Activated naive CD4-positive, alpha-beta T cell treated with anti-CD3 and anti-CD28 coated beads, Interleukin-2, amount 50 U/mL, for 72 hours (primary cell): ENCODE measurements at regions not wholly inside any gene's neighbourhood (a gene's known extent, or its start where the extent isn't known, plus 50 kb on each side); places are given as distances from the start of the nearest gene placed in this dataset.
"Not testable (repeated sequence)": the region's sequence is repeated elsewhere in the genome, so short reads cannot be mapped to it uniquely, and the experiment has no call there.

Experiments
- ATAC-seq, 2 donors: fragments of 150-1000 bp; cut with Tn5 transposase; 2 replicates each; pipeline ENCODE4 v1.10.0; 2021; ENCODE audit warnings: mild to moderate bottlenecking in 2 of 2, moderate library complexity in 2 of 2
- DNase-seq, 2 donors: peaks; one replicate each; pipeline ENCODE4 v3.0.0; 2021 to 2022; ENCODE audit warnings: low spot score in 2 of 2
- H3K27ac Mint-ChIP-seq, 2 donors: one replicate each; pipeline ENCODE4 v1.8.0; 2022; ENCODE audit warnings: mild to moderate bottlenecking in 2 of 2, mixed read lengths in 2 of 2
- H3K36me3 Mint-ChIP-seq, 2 donors: one replicate each; pipeline ENCODE4 v1.8.0; 2022; ENCODE audit warnings: mixed read lengths in 2 of 2
- H3K9me3 Mint-ChIP-seq, 2 donors: one replicate each; pipeline ENCODE4 v1.8.0; 2022; ENCODE audit warnings: mixed read lengths in 2 of 2

DNA sequence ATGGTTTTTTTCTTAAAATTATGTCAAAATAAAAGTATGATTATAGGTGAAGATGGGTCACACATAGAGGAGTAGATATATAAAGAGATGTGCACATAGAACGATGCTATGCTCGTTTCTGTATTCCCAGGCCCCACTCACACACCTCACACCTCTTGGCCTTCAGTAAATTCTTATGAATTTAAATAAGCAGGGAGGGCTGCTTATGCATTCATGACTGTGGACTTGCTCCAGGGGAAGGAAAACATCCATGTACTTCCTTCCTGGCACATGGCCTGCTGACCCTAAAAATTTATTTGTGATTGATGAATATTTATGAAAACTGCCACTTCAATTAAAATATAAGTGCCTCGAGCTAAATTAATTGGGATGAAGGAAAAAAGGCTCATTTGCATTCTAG, 1306.7 kb upstream of the TMEM132C start:
- H3K9me3 Mint-ChIP-seq, result peaks cover 0 to 6% of the 10 kb centered on the region in 2 donors
- H3K36me3 Mint-ChIP-seq, result no peaks in the 10 kb centered on the region
- H3K27ac Mint-ChIP-seq, result no peak overlapping the region
- no peak for ATAC-seq
- no peak for DNase-seq

DNA sequence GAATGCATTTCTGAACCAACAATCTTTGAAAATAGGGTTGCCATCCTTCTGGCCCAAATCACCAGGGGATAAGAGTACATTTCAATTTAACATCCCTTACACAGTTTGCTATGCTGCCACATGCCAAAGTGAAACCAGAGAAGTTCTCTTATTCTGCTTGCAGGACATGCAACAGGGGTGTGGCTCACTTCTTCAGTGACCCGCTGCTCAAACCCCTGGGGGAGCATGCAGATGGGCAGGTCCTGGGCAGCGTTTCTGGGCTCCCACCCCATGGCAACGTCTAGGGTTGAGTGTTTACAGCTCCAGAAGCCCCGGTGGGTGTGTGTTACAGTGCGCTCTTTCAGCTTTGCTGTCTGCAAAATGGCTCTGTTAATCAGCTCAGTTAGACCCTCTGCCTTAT, 1306.3 kb upstream of the TMEM132C start:
- DNase-seq (no peak), ATAC-seq (no peak)
- Mint-ChIP-seq H3K36me3 (no peaks in the 10 kb centered on the region), H3K9me3 (peaks cover 0 to 6% of the 10 kb centered on the region in 2 donors), H3K27ac (no peak overlapping the region)

DNA sequence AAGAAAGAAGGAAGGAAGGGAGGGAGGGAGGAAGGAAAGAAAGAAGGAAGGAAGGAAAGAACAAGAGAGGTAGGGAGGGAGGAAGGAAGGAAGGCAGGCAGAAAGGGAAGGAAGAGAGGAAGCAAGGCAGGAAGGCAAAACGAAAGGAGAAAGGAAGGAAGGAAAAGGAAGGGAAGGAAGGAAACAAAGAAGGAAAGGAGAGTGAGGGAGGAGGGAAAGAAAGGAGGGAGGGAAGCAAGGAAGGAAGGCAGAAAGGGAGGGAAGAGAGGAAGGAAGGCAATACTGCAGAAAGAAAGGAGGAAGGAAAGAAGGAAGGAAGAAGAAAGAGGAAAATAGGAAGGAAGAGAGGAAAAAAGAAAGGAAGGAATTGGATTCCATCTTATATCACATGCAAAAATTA, 1303.1 kb upstream of the TMEM132C start:
- ATAC-seq (no peak), DNase-seq (no peak)
- Mint-ChIP-seq H3K9me3 (peaks cover 0 to 6% of the 10 kb centered on the region in 2 donors), H3K36me3 (no peaks in the 10 kb centered on the region), H3K27ac (no peak overlapping the region)

DNA sequence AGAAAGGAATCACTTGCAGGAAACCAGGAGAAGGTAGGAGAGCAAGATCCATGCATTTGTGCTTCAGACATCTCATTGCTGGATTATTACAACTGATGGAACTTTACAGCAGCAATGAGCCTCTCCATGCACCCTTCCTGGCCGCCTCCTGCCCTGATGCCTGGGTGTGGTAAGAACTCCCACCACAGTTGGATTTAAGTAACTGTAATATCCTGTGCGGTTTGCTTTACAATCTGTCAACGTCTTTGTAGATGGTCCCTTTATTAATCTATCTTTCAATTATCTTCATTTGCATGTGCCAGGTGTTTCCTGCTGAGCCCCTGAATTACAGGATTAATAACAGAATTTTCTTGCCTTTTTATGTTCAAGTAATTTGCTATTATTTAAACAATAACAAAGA, 1300.5 kb upstream of the TMEM132C start:
- Mint-ChIP-seq H3K36me3 (no peaks in the 10 kb centered on the region), H3K9me3 (peaks cover 0 to 6% of the 10 kb centered on the region in 2 donors), H3K27ac (no peak overlapping the region)
- ATAC-seq, result no peak
- DNase-seq, result no peak

DNA sequence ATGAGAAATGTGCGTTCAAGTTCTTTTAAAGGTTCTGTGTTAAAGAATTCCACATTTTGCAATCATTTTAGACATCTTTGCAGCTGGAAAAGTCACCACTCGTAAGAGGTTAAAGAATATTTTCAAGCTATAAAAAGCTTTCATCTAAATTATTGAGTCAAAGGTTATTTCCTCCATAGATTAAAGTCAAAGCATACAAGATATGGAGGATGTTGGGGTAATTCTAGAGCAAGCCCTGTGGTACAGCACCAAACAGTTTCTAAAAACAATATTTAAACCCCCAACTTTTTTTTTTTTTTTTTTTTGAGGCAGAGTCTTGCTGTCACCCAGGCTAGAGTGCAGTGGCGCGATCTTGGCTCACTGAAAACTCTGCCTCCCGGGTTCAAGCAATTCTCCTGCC, 1299.8 kb upstream of the TMEM132C start:
- Mint-ChIP-seq H3K27ac (no peak overlapping the region), H3K36me3 (no peaks in the 10 kb centered on the region), H3K9me3 (peaks cover 0 to 6% of the 10 kb centered on the region in 2 donors)
- no peak for ATAC-seq
- no peak for DNase-seq

DNA sequence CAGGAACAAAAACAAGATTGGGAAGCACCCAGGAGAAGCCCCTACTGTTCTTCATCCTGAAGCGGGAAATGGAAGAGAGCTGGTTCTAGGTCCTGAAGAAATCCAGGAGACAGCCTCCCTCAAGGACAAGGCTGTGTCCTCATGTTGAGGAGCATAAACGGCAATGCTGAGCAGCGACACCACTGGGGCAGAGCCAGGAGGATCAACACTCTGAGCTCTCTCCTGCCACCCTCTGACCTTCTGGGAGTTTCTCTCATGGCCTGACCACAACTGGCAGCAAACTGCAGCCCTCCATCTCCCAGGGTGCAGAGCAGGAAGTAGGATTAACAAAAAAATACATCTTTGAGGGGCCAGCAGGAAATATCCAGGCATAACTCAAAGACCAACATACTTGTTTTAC, 1292.2 kb upstream of the TMEM132C start:
- DNase-seq, result no peak
- H3K9me3 Mint-ChIP-seq, result peaks cover 0 to 3% of the 10 kb centered on the region in 2 donors
- no peak overlapping the region for H3K27ac Mint-ChIP-seq
- ATAC-seq, result no peak
- no peaks in the 10 kb centered on the region for H3K36me3 Mint-ChIP-seq

DNA sequence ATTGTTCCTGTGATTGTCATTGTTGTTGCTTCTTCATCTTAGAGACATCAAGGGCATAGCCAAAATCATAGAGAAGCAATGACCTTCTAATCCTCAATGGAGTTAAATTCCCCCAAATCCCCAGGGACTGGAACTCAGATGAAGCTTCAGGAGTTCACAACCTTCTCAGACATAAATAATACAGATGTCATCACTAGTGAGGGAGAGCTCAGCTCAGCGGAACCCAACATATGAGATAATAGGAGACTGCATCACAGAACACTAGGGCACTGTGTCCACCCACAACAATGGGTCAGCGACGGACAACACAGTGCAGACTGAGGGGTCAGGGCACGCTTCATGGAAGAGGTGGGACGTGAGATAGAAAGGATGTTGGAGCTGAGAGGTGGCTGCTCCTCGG, 1290.4 kb upstream of the TMEM132C start:
- ATAC-seq (no peak), DNase-seq (no peak)
- no peak overlapping the region for H3K27ac Mint-ChIP-seq

DNA sequence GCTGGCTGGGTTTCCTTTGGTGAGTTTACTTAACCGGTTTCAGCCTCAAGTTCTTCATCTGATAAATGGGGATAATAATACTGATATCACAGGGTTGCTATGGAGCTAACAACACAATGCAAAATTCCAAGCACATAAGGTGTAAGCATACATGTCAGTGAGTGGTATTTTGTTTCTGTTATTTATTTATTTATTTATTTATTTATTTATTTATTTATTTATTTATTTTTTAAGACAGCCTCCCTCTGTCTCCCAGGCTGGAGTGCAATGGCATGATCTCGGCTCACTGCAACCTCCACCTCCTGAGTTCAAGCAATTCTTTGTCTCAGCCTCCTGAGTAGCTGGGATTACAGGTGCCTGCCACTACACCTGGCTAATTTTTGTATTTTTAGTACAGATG, 1287.4 kb upstream of the TMEM132C start:
- not testable (repeated sequence) for H3K27ac Mint-ChIP-seq, ATAC-seq, DNase-seq
- Mint-ChIP-seq H3K36me3 (peaks cover 0 to 11% of the 10 kb centered on the region in 2 donors), H3K9me3 (peaks cover 13 to 16% of the 10 kb centered on the region in 2 donors)

More for the DNA sequence above, 1290.4 kb upstream of the TMEM132C start:
- Mint-ChIP-seq H3K9me3 (peaks cover 0 to 7% of the 10 kb centered on the region in 2 donors), H3K36me3 (no peaks in the 10 kb centered on the region)

DNA sequence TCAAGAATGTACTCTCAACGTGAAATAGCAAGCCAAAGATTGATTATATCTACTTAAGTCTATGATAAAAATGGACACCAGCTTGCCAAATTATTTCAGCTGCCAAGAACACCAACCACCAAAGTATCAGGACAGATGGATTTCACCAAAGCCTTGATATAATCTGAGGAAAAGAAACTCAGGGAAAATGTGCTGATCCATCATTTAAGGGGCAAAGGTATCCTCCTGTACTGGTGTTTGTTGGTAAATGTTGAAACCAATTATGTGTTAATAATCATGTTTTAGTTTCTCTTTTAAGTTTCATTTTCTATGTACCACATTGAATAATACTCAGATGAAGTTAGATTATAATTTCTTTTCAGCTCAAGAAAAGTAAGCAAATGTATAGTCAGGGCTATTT, 1284.3 kb upstream of the TMEM132C start:
- no peak for ATAC-seq
- no peak overlapping the region for H3K27ac Mint-ChIP-seq

DNA sequence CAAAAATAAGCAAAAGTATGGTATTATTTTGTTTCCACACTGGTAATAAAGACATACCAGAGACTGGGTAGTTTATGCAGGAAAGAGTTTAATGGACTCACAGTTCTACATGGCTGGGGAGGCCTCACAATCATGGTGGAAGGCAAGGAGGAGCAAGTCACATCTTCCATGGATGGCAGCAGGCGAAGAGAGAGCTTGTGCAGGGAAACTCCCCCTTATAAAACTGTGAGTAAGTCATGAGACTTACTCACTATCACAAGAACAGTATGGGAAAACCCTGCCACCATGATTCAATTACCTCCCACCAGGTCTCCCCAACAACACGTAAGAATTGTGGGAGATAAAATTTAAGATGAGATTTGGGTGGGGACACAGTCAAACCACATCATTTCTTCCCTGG, 1283.2 kb upstream of the TMEM132C start:
- not testable (repeated sequence) for H3K27ac Mint-ChIP-seq, ATAC-seq, DNase-seq
- Mint-ChIP-seq H3K36me3 (peaks cover 0 to 11% of the 10 kb centered on the region in 2 donors), H3K9me3 (peaks cover 16 to 17% of the 10 kb centered on the region in 2 donors)

More for the DNA sequence above, 1284.3 kb upstream of the TMEM132C start:
- peaks cover 16 to 17% of the 10 kb centered on the region in 2 donors for H3K9me3 Mint-ChIP-seq
- peaks cover 0 to 11% of the 10 kb centered on the region in 2 donors for H3K36me3 Mint-ChIP-seq
- DNase-seq, result no peak

DNA sequence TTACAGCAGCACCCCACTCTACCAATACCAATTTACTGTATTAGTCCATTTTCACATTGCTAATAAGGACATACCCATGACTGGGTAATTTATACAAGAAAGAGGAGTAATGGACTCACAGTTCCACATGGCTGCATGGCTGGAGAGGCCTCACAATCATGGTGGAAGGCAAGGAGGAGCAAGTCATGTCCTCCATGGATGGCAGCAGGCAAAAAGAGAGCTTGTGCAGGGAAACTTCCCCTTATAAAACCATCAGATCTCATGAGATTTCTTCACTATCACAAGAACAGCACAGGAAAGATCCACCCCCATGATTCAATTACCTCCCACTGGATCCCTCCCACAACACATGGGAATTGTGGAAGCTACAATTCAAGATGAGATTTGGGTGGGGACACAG, 1281.3 kb upstream of the TMEM132C start:
- DNase-seq, H3K27ac Mint-ChIP-seq, ATAC-seq: not testable (repeated sequence)
- peaks cover 0 to 11% of the 10 kb centered on the region in 2 donors for H3K36me3 Mint-ChIP-seq
- peaks cover 13 to 16% of the 10 kb centered on the region in 2 donors for H3K9me3 Mint-ChIP-seq

DNA sequence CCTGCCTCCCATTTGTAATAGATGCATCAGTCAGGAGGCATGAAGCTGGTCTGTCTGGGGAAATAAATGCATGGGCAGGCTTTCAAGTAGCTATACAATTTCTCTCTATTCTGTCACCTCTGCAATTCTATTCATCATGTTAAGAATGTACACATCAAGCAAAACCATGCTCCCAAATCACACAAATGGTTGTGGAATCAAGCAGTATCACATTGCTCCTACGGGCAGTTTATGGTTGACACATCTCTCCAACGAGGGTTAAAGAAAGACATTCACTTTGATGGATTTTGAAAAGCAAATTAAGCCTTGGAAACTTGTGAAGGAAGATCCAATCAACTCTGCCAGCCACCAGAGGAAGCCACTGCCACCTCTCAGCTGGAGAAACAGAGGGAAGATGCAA, 1277.4 kb upstream of the TMEM132C start:
- H3K9me3 Mint-ChIP-seq, result peaks cover 3 to 4% of the 10 kb centered on the region in 2 donors
- H3K27ac Mint-ChIP-seq, result no peak overlapping the region
- no peaks in the 10 kb centered on the region for H3K36me3 Mint-ChIP-seq
- ATAC-seq, result no peak
- no peak for DNase-seq

DNA sequence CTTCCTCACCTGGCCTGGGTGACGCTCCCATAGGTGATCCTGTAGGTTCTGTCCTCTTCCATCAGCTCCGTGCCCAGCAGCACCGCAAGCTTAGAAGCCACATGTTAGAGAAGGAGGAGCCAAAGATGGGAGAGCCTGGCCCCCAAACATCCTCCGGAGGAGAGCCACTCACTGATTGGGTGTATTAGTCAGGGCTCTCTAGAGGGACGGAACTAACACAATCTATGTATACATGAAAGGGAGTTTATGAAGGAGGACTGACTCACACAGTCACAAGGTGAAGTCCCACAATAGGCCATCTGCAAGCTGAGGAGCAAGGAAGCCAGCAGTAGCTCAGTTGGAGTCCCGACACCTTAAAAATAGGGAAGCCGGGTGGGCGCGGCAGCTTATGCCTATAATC, 1273.1 kb upstream of the TMEM132C start:
- Mint-ChIP-seq H3K9me3 (peaks cover 0 to 4% of the 10 kb centered on the region in 2 donors), H3K27ac (no peak overlapping the region), H3K36me3 (no peaks in the 10 kb centered on the region)
- ATAC-seq (no peak), DNase-seq (no peak)

DNA sequence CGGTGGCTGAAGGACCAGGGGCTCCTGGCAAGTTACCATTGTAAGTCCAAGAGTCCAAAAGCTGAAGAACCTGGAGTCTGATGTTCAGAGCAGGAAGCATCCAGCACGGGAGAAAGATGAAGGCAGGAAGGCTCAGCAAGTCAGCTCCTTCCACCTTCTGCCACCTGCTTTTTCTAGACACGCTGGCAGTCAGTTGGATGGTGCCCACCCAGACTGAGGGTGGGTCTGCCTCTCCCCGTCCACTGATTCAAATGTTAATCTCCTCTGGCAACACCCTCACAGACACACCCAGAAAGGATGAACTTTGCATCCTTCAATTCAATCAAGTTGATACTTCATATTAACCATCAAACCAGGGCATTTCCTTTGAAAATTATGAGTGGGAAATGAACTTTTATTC, 1272.4 kb upstream of the TMEM132C start:
- ATAC-seq (no peak), DNase-seq (no peak)
- H3K36me3 Mint-ChIP-seq, result no peaks in the 10 kb centered on the region
- no peak overlapping the region for H3K27ac Mint-ChIP-seq
- peaks cover 0 to 4% of the 10 kb centered on the region in 2 donors for H3K9me3 Mint-ChIP-seq

DNA sequence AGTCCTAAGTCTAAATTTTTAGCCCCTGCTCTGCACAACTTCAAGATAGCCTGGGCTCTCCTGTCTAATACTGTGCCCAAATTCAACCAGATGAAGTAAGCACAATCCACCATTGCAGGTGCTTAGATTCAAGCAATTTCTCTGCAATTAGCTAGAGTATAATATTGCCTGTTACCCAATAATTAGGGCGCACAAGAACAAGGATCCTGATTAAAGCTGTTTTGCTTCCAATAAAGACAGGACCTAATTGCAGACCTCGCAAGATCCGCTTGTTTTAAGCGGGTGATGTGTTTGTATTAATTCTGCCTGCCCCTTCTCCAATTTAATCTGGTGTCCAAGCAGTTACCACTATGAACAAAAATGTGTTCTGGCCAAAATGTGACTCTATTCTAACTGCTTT, 1268.9 kb upstream of the TMEM132C start:
- Mint-ChIP-seq H3K27ac (no peak overlapping the region), H3K9me3 (no peaks in the 10 kb centered on the region), H3K36me3 (no peaks in the 10 kb centered on the region)
- DNase-seq, result no peak
- ATAC-seq, result no peak

DNA sequence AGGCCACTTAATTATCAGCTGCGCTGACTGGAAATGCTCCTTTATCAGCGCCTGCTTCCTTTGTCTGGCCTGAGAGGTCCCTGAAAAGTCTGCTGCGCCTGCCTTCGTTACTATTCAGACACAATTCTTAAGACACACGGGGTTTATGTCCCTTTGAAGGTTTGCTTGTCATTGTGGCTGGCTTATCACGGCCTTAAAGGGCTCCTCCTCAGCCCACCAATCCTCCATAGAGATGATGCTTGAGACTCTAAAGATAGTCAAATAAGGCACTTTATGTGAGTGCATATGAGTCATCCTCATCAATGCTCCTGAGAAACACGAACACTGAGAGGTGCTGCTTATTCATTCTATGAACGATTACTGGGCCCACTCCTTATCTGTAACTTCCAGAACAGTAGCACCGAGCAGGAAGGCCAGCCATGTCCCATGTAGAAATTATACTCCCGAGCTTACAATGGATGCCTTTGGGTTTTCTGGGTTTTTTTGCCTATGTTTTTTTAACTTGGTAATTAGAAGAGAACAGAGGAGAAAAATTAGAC, 1268.2 kb upstream of the TMEM132C start:
- H3K36me3 Mint-ChIP-seq, result no peaks in the 10 kb centered on the region
- DNase-seq (no peak), ATAC-seq (peak in 1 of 2 donors; percentile 93)
- H3K27ac Mint-ChIP-seq, result peak overlapping the region in 1 of 2 donors; percentile 56
- H3K9me3 Mint-ChIP-seq, result no peaks in the 10 kb centered on the region

DNA sequence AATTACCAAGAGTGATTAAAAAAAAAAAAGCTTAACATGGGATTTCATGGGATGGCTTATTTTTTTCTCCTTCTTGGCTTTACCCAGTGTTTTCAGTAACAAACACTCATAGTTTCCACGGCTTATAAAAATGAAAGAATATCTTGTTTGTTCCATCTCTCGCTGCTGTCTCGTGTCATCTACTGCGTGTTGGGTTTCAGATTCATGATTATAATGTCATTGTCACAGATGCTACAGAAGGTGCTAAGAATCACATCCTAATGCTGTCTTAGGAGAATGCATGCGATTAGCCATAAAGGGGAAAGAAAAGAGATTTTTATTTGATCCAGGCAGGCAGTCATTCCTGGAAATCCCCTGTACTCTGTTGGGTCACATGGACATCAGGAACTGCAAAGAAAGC, 1267.6 kb upstream of the TMEM132C start:
- H3K36me3 Mint-ChIP-seq, result no peaks in the 10 kb centered on the region
- H3K27ac Mint-ChIP-seq, result no peak overlapping the region
- DNase-seq, result no peak
- peak in 1 of 2 donors; percentile 66 for ATAC-seq
- no peaks in the 10 kb centered on the region for H3K9me3 Mint-ChIP-seq

DNA sequence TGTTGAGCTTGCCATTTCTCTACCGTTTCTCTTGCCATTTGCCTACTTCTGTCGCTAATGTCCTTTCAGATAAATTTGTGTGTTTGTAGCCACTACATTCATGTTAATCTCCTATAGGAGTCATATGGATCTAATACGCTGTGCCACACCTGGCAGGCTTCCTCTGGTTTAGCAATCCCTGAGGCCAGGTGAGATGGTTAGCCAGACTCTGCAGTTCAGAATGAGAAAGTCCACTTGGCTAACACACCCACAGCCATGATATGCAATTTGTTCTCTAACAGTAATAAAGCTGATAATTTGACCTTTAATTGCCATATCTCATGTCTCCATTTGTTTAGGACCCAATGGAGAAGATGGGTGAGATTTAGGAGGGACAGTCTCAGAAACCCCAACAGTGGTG, 1261.6 kb upstream of the TMEM132C start:
- no peak overlapping the region for H3K27ac Mint-ChIP-seq
- no peak for DNase-seq
- no peaks in the 10 kb centered on the region for H3K9me3 Mint-ChIP-seq
- H3K36me3 Mint-ChIP-seq, result no peaks in the 10 kb centered on the region
- no peak for ATAC-seq
